GM12878 (cell line): ENCODE measurements at regions not wholly inside any gene's neighbourhood (a gene's known extent, or its start where the extent isn't known, plus 50 kb on each side); places are given as distances from the start of the nearest gene placed in this dataset.

Experiments
- ATF2 ChIP-seq: IDR thresholded peaks from 2 replicates; pipeline ENCODE4 v1.6.1; 2012; ENCODE audit warnings: low read length, inconsistent platforms
- CTCF ChIP-seq, 3 experiments: IDR thresholded peaks in 2 of 3; conservative IDR thresholded peaks in 1 of 3; 2 replicates each; pipeline ENCODE4 v1.5.1; 2011; ENCODE audit warnings: low read depth in 3 of 3, low read length in 3 of 3, mild to moderate bottlenecking in 3 of 3, control low read depth in 2 of 3, moderate library complexity in 2 of 3, inconsistent platforms in 1 of 3, mixed read lengths in 1 of 3; ENCODE audit not compliant: control insufficient read depth in 2 of 3, insufficient read depth in 1 of 3; ENCODE audit errors: extremely low read depth in 1 of 3
- EZH2 ChIP-seq: IDR thresholded peaks from 2 replicates; pipeline ENCODE4 v1.6.1; 2012; ENCODE audit warnings: low read depth, mild to moderate bottlenecking, control low read depth, inconsistent platforms, low read length, borderline replicate concordance; ENCODE audit not compliant: control insufficient read depth
- JUND ChIP-seq: IDR thresholded peaks from 2 replicates; pipeline ENCODE4 v1.6.1; 2012; ENCODE audit warnings: low read depth, mild to moderate bottlenecking, low read length, improper control_type of control experiment, moderate library complexity
- RAD51 ChIP-seq: fragments of 450-650 bp; IDR thresholded peaks from 2 replicates; pipeline ENCODE4 v1.6.1; 2016; ENCODE audit warnings: moderate library complexity, mild to moderate bottlenecking, inconsistent platforms
- REST ChIP-seq: IDR thresholded peaks from 2 replicates; pipeline ENCODE4 v1.6.1; 2012; ENCODE audit warnings: mild to moderate bottlenecking, low read depth, low read length
- SIN3A ChIP-seq: IDR thresholded peaks from 2 replicates; pipeline ENCODE4 v1.6.1; 2012; ENCODE audit warnings: low read depth, low read length, improper control_type of control experiment
- SP1 ChIP-seq: IDR thresholded peaks from one replicate; pipeline ENCODE4 v1.6.1; 2011; ENCODE audit warnings: low read depth, low read length
- USF2 ChIP-seq: IDR thresholded peaks from 2 replicates; pipeline ENCODE4 v1.6.1; 2011; ENCODE audit warnings: low read depth, low read length, improper control_type of control experiment, borderline replicate concordance

- TF ChIP-seq CTCF (IDR thresholded peaks at IDR 0.05 in 2 of 3, conservative IDR thresholded peaks at IDR 0.05 in 1 of 3; ENCODE audit: control insufficient read depth in 2 of 3, extremely low read depth in 1 of 3, insufficient read depth in 1 of 3, low read depth in 3 of 3, low read length in 3 of 3) (no peak), JUND (no peak), SIN3A (no peak), USF2 (no peak), EZH2 (no peak), SP1 (no peak), RAD51 (no peak), REST (no peak), ATF2 (no peak)
Measured at GRCh38 chr5:153879596-153879995, 159.1 kb downstream of the FAM114A2 start.
